ENCODE measurements at regions not wholly inside any gene's neighbourhood (a gene's known extent, or its start where the extent isn't known, plus 50 kb on each side); places are given as distances from the start of the nearest gene placed in this dataset.

- no peak overlapping the region for H2AFZ ChIP-seq
- H3K4me1 ChIP-seq (ENCODE audit: insufficient read depth) = no peaks in the 10 kb centered on the region
- H3K4me3 ChIP-seq = no peak overlapping the region
- H3K36me3 ChIP-seq (ENCODE audit: low read depth) = no peaks in the 10 kb centered on the region
- H3K4me2 ChIP-seq (ENCODE audit: unreplicated experiment) = no peak overlapping the region
- H3K79me2 ChIP-seq (ENCODE audit: insufficient read depth) = no peaks in the 10 kb centered on the region
- WGBS, 2 experiments (ENCODE audit: low coverage in 1 of 2, low lambda C conversion rate in 2 of 2, missing lambda C conversion rate in 2 of 2) = 53 to 62% methylated on average over 6 of the region's 6 CpGs
- no peak overlapping the region for H3K9ac ChIP-seq
- H3K9me3 ChIP-seq (ENCODE audit: low read depth) = no peaks in the 10 kb centered on the region
- no peak for TF ChIP-seq EZH2phosphoT487 (IDR thresholded peaks at IDR 0.05; ENCODE audit: insufficient read depth, low read depth)
- no peak for TF ChIP-seq EZH2 (IDR thresholded peaks at IDR 0.05; ENCODE audit: insufficient read depth, poor library complexity, severe bottlenecking)
- no peak overlapping the region for H3K27ac ChIP-seq
- H3K27me3 ChIP-seq (replicated peaks; ENCODE audit: insufficient read depth) = no peaks in the 10 kb centered on the region; the same call in 1 of the 2 replicates
- H3F3A ChIP-seq (ENCODE audit: insufficient read depth) = no peaks in the 10 kb centered on the region
- in situ Hi-C loops (cut with MboI) = no loop called here
- DNase-seq = no peak
- no peaks in the 10 kb centered on the region for H3K9me2 ChIP-seq (ENCODE audit: insufficient read depth)
- no peaks in the 10 kb centered on the region for H4K20me1 ChIP-seq (ENCODE audit: insufficient read depth)
Measured at GRCh38 chr11:115656669-115657068, 152.5 kb upstream of the CADM1 start.

GRCh38 chr11:115656041-115656440 is 151.8 kb upstream of the CADM1 start:
- no peak overlapping the region for H3K9ac ChIP-seq
- H3K79me2 ChIP-seq (ENCODE audit: insufficient read depth) = no peaks in the 10 kb centered on the region
- in situ Hi-C loops (cut with MboI) = no loop called here
- H3K27me3 ChIP-seq (replicated peaks; ENCODE audit: insufficient read depth) = no peaks in the 10 kb centered on the region; the same call in 1 of the 2 replicates
- H3K4me2 ChIP-seq (ENCODE audit: unreplicated experiment) = no peak overlapping the region
- no peaks in the 10 kb centered on the region for H3K4me1 ChIP-seq (ENCODE audit: insufficient read depth)
- no peak overlapping the region for H2AFZ ChIP-seq
- no peaks in the 10 kb centered on the region for H3K9me2 ChIP-seq (ENCODE audit: insufficient read depth)
- H3K36me3 ChIP-seq (ENCODE audit: low read depth) = no peaks in the 10 kb centered on the region
- H4K20me1 ChIP-seq (ENCODE audit: insufficient read depth) = no peaks in the 10 kb centered on the region
- no peak for TF ChIP-seq EZH2phosphoT487 (IDR thresholded peaks at IDR 0.05; ENCODE audit: insufficient read depth, low read depth)
- H3K27ac ChIP-seq = no peak overlapping the region
- H3K4me3 ChIP-seq = no peak overlapping the region
- no peaks in the 10 kb centered on the region for H3K9me3 ChIP-seq (ENCODE audit: low read depth)
- no peaks in the 10 kb centered on the region for H3F3A ChIP-seq (ENCODE audit: insufficient read depth)
- DNase-seq = no peak

- Histone ChIP-seq H3F3A (ENCODE audit: insufficient read depth) (no peaks in the 10 kb centered on the region), H3K27ac (no peak overlapping the region), H3K36me3 (ENCODE audit: low read depth) (no peaks in the 10 kb centered on the region), H2AFZ (no peak overlapping the region), H3K9me2 (ENCODE audit: insufficient read depth) (no peaks in the 10 kb centered on the region), H3K4me1 (ENCODE audit: insufficient read depth) (no peaks in the 10 kb centered on the region), H3K79me2 (ENCODE audit: insufficient read depth) (no peaks in the 10 kb centered on the region), H3K9me3 (ENCODE audit: low read depth) (no peaks in the 10 kb centered on the region), H3K4me2 (ENCODE audit: unreplicated experiment) (no peak overlapping the region), H3K27me3 (replicated peaks; ENCODE audit: insufficient read depth) (no peaks in the 10 kb centered on the region; the same call in 1 of the 2 replicates), H3K9ac (no peak overlapping the region), H3K4me3 (no peak overlapping the region), H4K20me1 (ENCODE audit: insufficient read depth) (no peaks in the 10 kb centered on the region)
- DNase-seq = no peak
- in situ Hi-C loops (cut with MboI) = no loop called here
- WGBS, 2 experiments (ENCODE audit: low coverage in 1 of 2, low lambda C conversion rate in 2 of 2, missing lambda C conversion rate in 2 of 2) = 58 to 64% methylated on average over 4 of the region's 4 CpGs
- TF ChIP-seq EZH2 (IDR thresholded peaks at IDR 0.05; ENCODE audit: insufficient read depth, poor library complexity, severe bottlenecking) (no peak), EZH2phosphoT487 (IDR thresholded peaks at IDR 0.05; ENCODE audit: insufficient read depth, low read depth) (no peak)
Measured at GRCh38 chr11:115654792-115655191, 150.6 kb upstream of the CADM1 start.

GRCh38 chr11:115653926-115654325 is 149.7 kb upstream of the CADM1 start:
- Histone ChIP-seq H3F3A (ENCODE audit: insufficient read depth) (no peaks in the 10 kb centered on the region), H3K4me3 (no peak overlapping the region), H3K9me3 (ENCODE audit: low read depth) (no peaks in the 10 kb centered on the region), H4K20me1 (ENCODE audit: insufficient read depth) (no peaks in the 10 kb centered on the region), H3K27ac (no peak overlapping the region), H3K36me3 (ENCODE audit: low read depth) (no peaks in the 10 kb centered on the region), H3K4me1 (ENCODE audit: insufficient read depth) (no peaks in the 10 kb centered on the region), H2AFZ (no peak overlapping the region), H3K9me2 (ENCODE audit: insufficient read depth) (no peaks in the 10 kb centered on the region), H3K79me2 (ENCODE audit: insufficient read depth) (no peaks in the 10 kb centered on the region), H3K27me3 (replicated peaks; ENCODE audit: insufficient read depth) (no peaks in the 10 kb centered on the region), H3K9ac (no peak overlapping the region), H3K4me2 (ENCODE audit: unreplicated experiment) (no peak overlapping the region)
- no peak for TF ChIP-seq EZH2phosphoT487 (IDR thresholded peaks at IDR 0.05; ENCODE audit: insufficient read depth, low read depth)
- TF ChIP-seq EZH2 (IDR thresholded peaks at IDR 0.05; ENCODE audit: insufficient read depth, poor library complexity, severe bottlenecking) = no peak
- in situ Hi-C loops (cut with MboI) = no loop called here
- no peak for DNase-seq
- 52 to 55% methylated on average over 13 of the region's 13 CpGs for WGBS, 2 experiments (ENCODE audit: low coverage in 1 of 2, low lambda C conversion rate in 2 of 2, missing lambda C conversion rate in 2 of 2)

- Histone ChIP-seq H3F3A (ENCODE audit: insufficient read depth) (no peaks in the 10 kb centered on the region), H4K20me1 (ENCODE audit: insufficient read depth) (no peaks in the 10 kb centered on the region), H3K9ac (no peak overlapping the region), H3K4me1 (ENCODE audit: insufficient read depth) (no peaks in the 10 kb centered on the region), H3K4me2 (ENCODE audit: unreplicated experiment) (no peak overlapping the region), H3K4me3 (no peak overlapping the region), H3K27me3 (replicated peaks; ENCODE audit: insufficient read depth) (no peaks in the 10 kb centered on the region), H3K27ac (no peak overlapping the region), H3K9me2 (ENCODE audit: insufficient read depth) (no peaks in the 10 kb centered on the region), H3K79me2 (ENCODE audit: insufficient read depth) (no peaks in the 10 kb centered on the region), H2AFZ (no peak overlapping the region), H3K36me3 (ENCODE audit: low read depth) (no peaks in the 10 kb centered on the region), H3K9me3 (ENCODE audit: low read depth) (no peaks in the 10 kb centered on the region)
- in situ Hi-C loops (cut with MboI) = no loop called here
- TF ChIP-seq EZH2 (IDR thresholded peaks at IDR 0.05; ENCODE audit: insufficient read depth, poor library complexity, severe bottlenecking) (no peak), EZH2phosphoT487 (IDR thresholded peaks at IDR 0.05; ENCODE audit: insufficient read depth, low read depth) (no peak)
- 63 to 67% methylated on average over 1 of the region's 1 CpG for WGBS, 2 experiments (ENCODE audit: low coverage in 1 of 2, low lambda C conversion rate in 2 of 2, missing lambda C conversion rate in 2 of 2)
- DNase-seq = no peak
Measured at GRCh38 chr11:115653076-115653475, 148.9 kb upstream of the CADM1 start.

All from GM23248 (cell line).